Mucosa of descending colon (tissue), 3 donors: ENCODE measurements at regions not wholly inside any gene's neighbourhood (a gene's known extent, or its start where the extent isn't known, plus 50 kb on each side); places are given as distances from the start of the nearest gene placed in this dataset.
"Not testable (repeated sequence)": the region's sequence is repeated elsewhere in the genome, so short reads cannot be mapped to it uniquely, and the experiment has no call there.

Experiments used
- ATAC-seq: fragments of 200-7000 bp; cut with Tn5 transposase; one replicate; pipeline ENCODE4 v1.9.1; 2020; ENCODE audit warnings: mild to moderate bottlenecking, moderate library complexity
- DNase-seq, 3 donors: peaks; one replicate each; pipeline ENCODE4 v3.0.0-alpha.2; 2020
- H3K36me3 ChIP-seq: fragments of 200-600 bp; one replicate; pipeline ENCODE4 v1.8.0; 2021; ENCODE audit warnings: low read depth, mild to moderate bottlenecking
- H3K4me1 ChIP-seq: fragments of 200-600 bp; one replicate; pipeline ENCODE4 v1.8.0; 2021; ENCODE audit warnings: low read depth, mild to moderate bottlenecking
- H3K4me3 ChIP-seq: fragments of 200-600 bp; one replicate; pipeline ENCODE4 v1.8.0; 2021; ENCODE audit warnings: mild to moderate bottlenecking
- H3K9me3 ChIP-seq: fragments of 200-600 bp; one replicate; pipeline ENCODE4 v1.8.0; 2021; ENCODE audit warnings: mild to moderate bottlenecking
- CTCF ChIP-seq: fragments of 200-600 bp; IDR thresholded peaks from one replicate; pipeline ENCODE4 v1.8.0; 2022; ENCODE audit warnings: antibody characterized with exemption, mild to moderate bottlenecking
- intact Hi-C, 2 donors: fragments of 100-400 bp; cut with DNase I in 1 of 2; cut with micrococcal nuclease in 1 of 2; formaldehyde crosslinking; loops; one replicate each; pipeline versions ENCODE4 v1.11.0 to v1.11.1; 2022; cut with DNase I, micrococcal nuclease
- donor health status: DM: no; HTN: no; CAD: no; lungs with moderate emphysema.
- donor health status: DM: no; HTN: no; CAD: no.
- donor health status: DM: no; HTN: yes; CAD: no.

GRCh38 chrX:34275699-34276098, 143.6 kb upstream of the FAM47A start:
- no peak for TF ChIP-seq CTCF
- H3K36me3 ChIP-seq: no peaks in the 10 kb centered on the region
- no peak for DNase-seq
- no peaks in the 10 kb centered on the region for H3K9me3 ChIP-seq
- intact Hi-C loops: no loop called here
- ATAC-seq: no peak
- no peak overlapping the region for H3K4me3 ChIP-seq
- no peaks in the 10 kb centered on the region for H3K4me1 ChIP-seq

- H3K36me3 ChIP-seq: no peaks in the 10 kb centered on the region
- TF ChIP-seq CTCF: no peak
- no peak for ATAC-seq
- H3K9me3 ChIP-seq: no peaks in the 10 kb centered on the region
- H3K4me1 ChIP-seq: no peaks in the 10 kb centered on the region
- intact Hi-C loops: no loop called here
- DNase-seq: no peak
- no peak overlapping the region for H3K4me3 ChIP-seq
Measured at GRCh38 chrX:34270434-34270833, 138.3 kb upstream of the FAM47A start.

- no peak for ATAC-seq
- no peaks in the 10 kb centered on the region for H3K9me3 ChIP-seq
- no peak for DNase-seq
- no peak overlapping the region for H3K4me3 ChIP-seq
- no peak for TF ChIP-seq CTCF
- H3K36me3 ChIP-seq: no peaks in the 10 kb centered on the region
- no peaks in the 10 kb centered on the region for H3K4me1 ChIP-seq
- intact Hi-C loops: no loop called here
Measured at GRCh38 chrX:34238896-34239295, 106.8 kb upstream of the FAM47A start.

GRCh38 chrX:34230156-34230555, 98.0 kb upstream of the FAM47A start:
- H3K36me3 ChIP-seq, DNase-seq, intact Hi-C loops, ATAC-seq, H3K9me3 ChIP-seq, H3K4me1 ChIP-seq, H3K4me3 ChIP-seq: not testable (repeated sequence)

- Histone ChIP-seq H3K9me3 (no peaks in the 10 kb centered on the region), H3K36me3 (no peaks in the 10 kb centered on the region), H3K4me3 (no peak overlapping the region), H3K4me1 (no peaks in the 10 kb centered on the region)
- intact Hi-C loops: no loop called here
- ATAC-seq (no peak), DNase-seq (no peak)
- no peak for TF ChIP-seq CTCF
Measured at GRCh38 chrX:34227804-34228203, 95.7 kb upstream of the FAM47A start.

GRCh38 chrX:34223574-34223973, 91.5 kb upstream of the FAM47A start:
- DNase-seq: no peak
- no peak overlapping the region for H3K4me3 ChIP-seq
- no peak for ATAC-seq
- H3K9me3 ChIP-seq: no peaks in the 10 kb centered on the region
- TF ChIP-seq CTCF: no peak
- H3K4me1 ChIP-seq: no peaks in the 10 kb centered on the region
- intact Hi-C loops: no loop called here
- H3K36me3 ChIP-seq: no peaks in the 10 kb centered on the region
